ENCODE measurements at regions not wholly inside any gene's neighbourhood (a gene's known extent, or its start where the extent isn't known, plus 50 kb on each side); places are given as distances from the start of the nearest gene placed in this dataset.

GRCh38 chr4:144353292-144353691 is 212.8 kb upstream of the GYPA start:
- Histone ChIP-seq H4K8ac (ENCODE audit: low read length) (no peak overlapping the region), H3K79me1 (replicated peaks; ENCODE audit: low read length, poor library complexity, severe bottlenecking) (no peaks in the 10 kb centered on the region), H2BK15ac (ENCODE audit: low read depth, poor library complexity, severe bottlenecking) (no peak overlapping the region), H2BK5ac (ENCODE audit: low read depth, low read length, poor library complexity, severe bottlenecking) (no peak overlapping the region), H3K14ac (ENCODE audit: low read length in 2 of 2) (no peak overlapping the region), H3K4me2 (ENCODE audit: low read length, poor library complexity, severe bottlenecking) (no peak overlapping the region), H3K27ac (ENCODE audit: low read length, poor library complexity, severe bottlenecking) (no peak overlapping the region), H3K36me3 (ENCODE audit: control insufficient read depth in 1 of 2, insufficient read depth in 2 of 2, low read depth in 1 of 2, low read length in 2 of 2) (no peaks in the 10 kb centered on the region), H2BK12ac (ENCODE audit: low read length in 2 of 2) (no peak overlapping the region), H2BK120ac (ENCODE audit: low read depth, low read length) (no peak overlapping the region), H3K9ac (ENCODE audit: low read length) (no peak overlapping the region), H3K4me3 (ENCODE audit: insufficient read depth in 1 of 2, low read depth in 1 of 2, low read length in 2 of 2) (no peak overlapping the region), H3K4me1 (ENCODE audit: control insufficient read depth, insufficient read depth, low read depth, low read length) (peaks cover 3% of the 10 kb centered on the region), H3K9me3 (ENCODE audit: control insufficient read depth, low read length) (no peaks in the 10 kb centered on the region), H3K4ac (ENCODE audit: low read depth in 1 of 2, low read length in 2 of 2) (no peak overlapping the region), H3K18ac (ENCODE audit: low read depth in 1 of 2, low read length in 2 of 2) (no peak overlapping the region), H2AK5ac (ENCODE audit: low read length, severe bottlenecking) (no peak overlapping the region), H4K91ac (ENCODE audit: low read length) (no peak overlapping the region), H3K23ac (ENCODE audit: low read length in 2 of 2) (no peak overlapping the region), H2AFZ (ENCODE audit: low read depth, low read length) (no peak overlapping the region), H3K27me3 (ENCODE audit: control insufficient read depth in 1 of 2, insufficient read depth in 1 of 2, low read length in 2 of 2) (peaks cover 6 to 58% of the 10 kb centered on the region in 2 experiments)
- DNase-seq, result no peak
- WGBS, result 36% methylated on average over 5 of the region's 5 CpGs

- Histone ChIP-seq H3K4ac (ENCODE audit: low read depth in 1 of 2, low read length in 2 of 2) (no peak overlapping the region), H3K27ac (ENCODE audit: low read length, poor library complexity, severe bottlenecking) (peak overlapping the region; percentile 0), H3K27me3 (ENCODE audit: control insufficient read depth in 1 of 2, insufficient read depth in 1 of 2, low read length in 2 of 2) (peaks cover 6 to 83% of the 10 kb centered on the region in 2 experiments), H3K79me1 (replicated peaks; ENCODE audit: low read length, poor library complexity, severe bottlenecking) (no peaks in the 10 kb centered on the region), H2BK120ac (ENCODE audit: low read depth, low read length) (no peak overlapping the region), H3K4me3 (ENCODE audit: insufficient read depth in 1 of 2, low read depth in 1 of 2, low read length in 2 of 2) (no peak overlapping the region), H3K9ac (ENCODE audit: low read length) (no peak overlapping the region), H4K91ac (ENCODE audit: low read length) (no peak overlapping the region), H3K36me3 (ENCODE audit: control insufficient read depth in 1 of 2, insufficient read depth in 2 of 2, low read depth in 1 of 2, low read length in 2 of 2) (no peaks in the 10 kb centered on the region), H2BK15ac (ENCODE audit: low read depth, poor library complexity, severe bottlenecking) (no peak overlapping the region), H2AFZ (ENCODE audit: low read depth, low read length) (no peak overlapping the region), H3K4me1 (ENCODE audit: control insufficient read depth, insufficient read depth, low read depth, low read length) (peaks cover 3% of the 10 kb centered on the region), H2AK5ac (ENCODE audit: low read length, severe bottlenecking) (no peak overlapping the region), H2BK12ac (ENCODE audit: low read length in 2 of 2) (no peak overlapping the region), H3K14ac (ENCODE audit: low read length in 2 of 2) (no peak overlapping the region), H4K8ac (ENCODE audit: low read length) (no peak overlapping the region), H3K4me2 (ENCODE audit: low read length, poor library complexity, severe bottlenecking) (no peak overlapping the region), H2BK5ac (ENCODE audit: low read depth, low read length, poor library complexity, severe bottlenecking) (no peak overlapping the region), H3K23ac (ENCODE audit: low read length in 2 of 2) (no peak overlapping the region), H3K9me3 (ENCODE audit: control insufficient read depth, low read length) (no peaks in the 10 kb centered on the region), H3K18ac (ENCODE audit: low read depth in 1 of 2, low read length in 2 of 2) (no peak overlapping the region)
- peak; percentile 94 for DNase-seq
- WGBS, result 9% methylated on average over 8 of the region's 10 CpGs
Observed at GRCh38 chr4:144355811-144356757, 215.6 kb upstream of the GYPA start.

- Histone ChIP-seq H3K4me1 (ENCODE audit: control insufficient read depth, insufficient read depth, low read depth, low read length) (peaks cover 3% of the 10 kb centered on the region), H3K27me3 (ENCODE audit: control insufficient read depth in 1 of 2, insufficient read depth in 1 of 2, low read length in 2 of 2) (peaks cover 6 to 87% of the 10 kb centered on the region in 2 experiments), H3K4me3 (ENCODE audit: insufficient read depth in 1 of 2, low read depth in 1 of 2, low read length in 2 of 2) (no peak overlapping the region), H2BK15ac (ENCODE audit: low read depth, poor library complexity, severe bottlenecking) (no peak overlapping the region), H3K36me3 (ENCODE audit: control insufficient read depth in 1 of 2, insufficient read depth in 2 of 2, low read depth in 1 of 2, low read length in 2 of 2) (no peaks in the 10 kb centered on the region), H3K9ac (ENCODE audit: low read length) (no peak overlapping the region), H2BK120ac (ENCODE audit: low read depth, low read length) (no peak overlapping the region), H3K79me1 (replicated peaks; ENCODE audit: low read length, poor library complexity, severe bottlenecking) (no peaks in the 10 kb centered on the region), H3K27ac (ENCODE audit: low read length, poor library complexity, severe bottlenecking) (no peak overlapping the region), H4K8ac (ENCODE audit: low read length) (no peak overlapping the region), H3K14ac (ENCODE audit: low read length in 2 of 2) (no peak overlapping the region), H3K23ac (ENCODE audit: low read length in 2 of 2) (no peak overlapping the region), H3K18ac (ENCODE audit: low read depth in 1 of 2, low read length in 2 of 2) (no peak overlapping the region), H2AK5ac (ENCODE audit: low read length, severe bottlenecking) (no peak overlapping the region), H2BK12ac (ENCODE audit: low read length in 2 of 2) (no peak overlapping the region), H3K4ac (ENCODE audit: low read depth in 1 of 2, low read length in 2 of 2) (no peak overlapping the region), H4K91ac (ENCODE audit: low read length) (no peak overlapping the region), H2BK5ac (ENCODE audit: low read depth, low read length, poor library complexity, severe bottlenecking) (no peak overlapping the region), H2AFZ (ENCODE audit: low read depth, low read length) (no peak overlapping the region), H3K9me3 (ENCODE audit: control insufficient read depth, low read length) (no peaks in the 10 kb centered on the region), H3K4me2 (ENCODE audit: low read length, poor library complexity, severe bottlenecking) (peak overlapping the region; percentile 0)
- WGBS, result 4% methylated on average over 7 of the region's 9 CpGs
- DNase-seq, result no peak
Observed at GRCh38 chr4:144356941-144357381, 216.4 kb upstream of the GYPA start.

- H3K23ac ChIP-seq (ENCODE audit: low read length in 2 of 2), result no peak overlapping the region
- H4K91ac ChIP-seq (ENCODE audit: low read length), result no peak overlapping the region
- H3K27me3 ChIP-seq (ENCODE audit: control insufficient read depth in 1 of 2, insufficient read depth in 1 of 2, low read length in 2 of 2), result peaks cover 5 to 87% of the 10 kb centered on the region in 2 experiments
- no peak overlapping the region for H3K4me3 ChIP-seq (ENCODE audit: insufficient read depth in 1 of 2, low read depth in 1 of 2, low read length in 2 of 2)
- H3K4ac ChIP-seq (ENCODE audit: low read depth in 1 of 2, low read length in 2 of 2), result no peak overlapping the region
- no peaks in the 10 kb centered on the region for H3K36me3 ChIP-seq (ENCODE audit: control insufficient read depth in 1 of 2, insufficient read depth in 2 of 2, low read depth in 1 of 2, low read length in 2 of 2)
- H3K27ac ChIP-seq (ENCODE audit: low read length, poor library complexity, severe bottlenecking), result no peak overlapping the region
- H2BK15ac ChIP-seq (ENCODE audit: low read depth, poor library complexity, severe bottlenecking), result no peak overlapping the region
- peaks cover 3% of the 10 kb centered on the region for H3K4me1 ChIP-seq (ENCODE audit: control insufficient read depth, insufficient read depth, low read depth, low read length)
- no peak overlapping the region for H3K9ac ChIP-seq (ENCODE audit: low read length)
- no peaks in the 10 kb centered on the region for H3K9me3 ChIP-seq (ENCODE audit: control insufficient read depth, low read length)
- no peak overlapping the region for H3K4me2 ChIP-seq (ENCODE audit: low read length, poor library complexity, severe bottlenecking)
- H2BK12ac ChIP-seq (ENCODE audit: low read length in 2 of 2), result no peak overlapping the region
- 64% methylated on average over 2 of the region's 3 CpGs for WGBS
- no peak overlapping the region for H4K8ac ChIP-seq (ENCODE audit: low read length)
- H2BK5ac ChIP-seq (ENCODE audit: low read depth, low read length, poor library complexity, severe bottlenecking), result no peak overlapping the region
- H3K18ac ChIP-seq (ENCODE audit: low read depth in 1 of 2, low read length in 2 of 2), result no peak overlapping the region
- no peak overlapping the region for H3K14ac ChIP-seq (ENCODE audit: low read length in 2 of 2)
- H3K79me1 ChIP-seq (replicated peaks; ENCODE audit: low read length, poor library complexity, severe bottlenecking), result no peaks in the 10 kb centered on the region
- H2AFZ ChIP-seq (ENCODE audit: low read depth, low read length), result no peak overlapping the region
- DNase-seq, result no peak
- H2BK120ac ChIP-seq (ENCODE audit: low read depth, low read length), result no peak overlapping the region
- H2AK5ac ChIP-seq (ENCODE audit: low read length, severe bottlenecking), result no peak overlapping the region
Observed at GRCh38 chr4:144357975-144358374, 217.5 kb upstream of the GYPA start.

Measured in mesenchymal stem cell (in vitro differentiated cells and primary cell).